ENCODE measurements at regions not wholly inside any gene's neighbourhood (a gene's known extent, or its start where the extent isn't known, plus 50 kb on each side); places are given as distances from the start of the nearest gene placed in this dataset.

DNA sequence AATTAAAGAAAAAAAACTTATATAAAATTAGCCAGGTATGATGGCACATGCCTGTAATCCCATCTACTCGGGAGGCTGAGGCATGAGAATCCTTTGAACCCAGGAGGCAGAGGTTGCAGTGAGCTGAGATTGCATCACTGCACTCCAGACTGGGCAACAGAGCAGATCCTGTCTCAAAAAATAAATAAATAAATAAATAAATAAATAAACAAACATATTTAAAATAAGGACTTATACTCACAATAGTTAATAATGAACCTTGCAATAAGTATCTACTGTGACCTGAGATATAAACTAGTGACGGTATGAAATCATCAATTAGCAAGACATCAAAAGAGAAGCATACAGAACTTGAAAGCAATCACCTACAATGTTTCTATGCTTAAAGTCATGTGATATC lies 548.4 kb upstream of the JARID2 start:
- TF ChIP-seq, protein P1, sequence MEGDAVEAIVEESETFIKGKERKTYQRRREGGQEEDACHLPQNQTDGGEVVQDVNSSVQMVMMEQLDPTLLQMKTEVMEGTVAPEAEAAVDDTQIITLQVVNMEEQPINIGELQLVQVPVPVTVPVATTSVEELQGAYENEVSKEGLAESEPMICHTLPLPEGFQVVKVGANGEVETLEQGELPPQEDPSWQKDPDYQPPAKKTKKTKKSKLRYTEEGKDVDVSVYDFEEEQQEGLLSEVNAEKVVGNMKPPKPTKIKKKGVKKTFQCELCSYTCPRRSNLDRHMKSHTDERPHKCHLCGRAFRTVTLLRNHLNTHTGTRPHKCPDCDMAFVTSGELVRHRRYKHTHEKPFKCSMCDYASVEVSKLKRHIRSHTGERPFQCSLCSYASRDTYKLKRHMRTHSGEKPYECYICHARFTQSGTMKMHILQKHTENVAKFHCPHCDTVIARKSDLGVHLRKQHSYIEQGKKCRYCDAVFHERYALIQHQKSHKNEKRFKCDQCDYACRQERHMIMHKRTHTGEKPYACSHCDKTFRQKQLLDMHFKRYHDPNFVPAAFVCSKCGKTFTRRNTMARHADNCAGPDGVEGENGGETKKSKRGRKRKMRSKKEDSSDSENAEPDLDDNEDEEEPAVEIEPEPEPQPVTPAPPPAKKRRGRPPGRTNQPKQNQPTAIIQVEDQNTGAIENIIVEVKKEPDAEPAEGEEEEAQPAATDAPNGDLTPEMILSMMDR (conservative IDR thresholded peaks at IDR 0.05 in 1 of 2, IDR thresholded peaks at IDR 0.05 in 1 of 2; ENCODE audit: low read depth in 1 of 2, low read length in 2 of 2), result no peak
- TF ChIP-seq EZH2 (IDR thresholded peaks at IDR 0.05; ENCODE audit: low read length, missing control alignments), result no peak
